Endodermal cell (in vitro differentiated cells): ENCODE measurements at regions not wholly inside any gene's neighbourhood (a gene's known extent, or its start where the extent isn't known, plus 50 kb on each side); places are given as distances from the start of the nearest gene placed in this dataset.
A peak's percentile ranks its signal among the peaks of the same experiment; 100 is the strongest.

Source experiments
- DNase-seq: peaks from one replicate; pipeline ENCODE4 v3.0.0-alpha.2; 2017
- H3K27ac ChIP-seq: 2 replicates; pipeline ENCODE4 v1.5.1; 2013; ENCODE audit warnings: mild to moderate bottlenecking, low read depth, low read length, moderate library complexity
- H3K27me3 ChIP-seq: 2 replicates; pipeline ENCODE4 v1.6.1; 2013; ENCODE audit warnings: mild to moderate bottlenecking, low read length, moderate library complexity; ENCODE audit not compliant: insufficient read depth, control insufficient read depth, poor library complexity, severe bottlenecking
- H3K36me3 ChIP-seq: 2 replicates; pipeline ENCODE4 v1.7.0; 2013; ENCODE audit warnings: mild to moderate bottlenecking, low read length, moderate library complexity; ENCODE audit not compliant: control insufficient read depth, insufficient read depth
- H3K4me1 ChIP-seq: one replicate; pipeline ENCODE4 v1.7.0; 2013; ENCODE audit warnings: low read length; ENCODE audit not compliant: control insufficient read depth, insufficient read depth
- H3K4me3 ChIP-seq: 2 replicates; pipeline ENCODE4 v1.5.1; 2013; ENCODE audit warnings: mild to moderate bottlenecking, low read length, moderate library complexity
- H3K9ac ChIP-seq: 2 replicates; pipeline ENCODE4 v1.6.1; 2013; ENCODE audit warnings: mild to moderate bottlenecking, low read length, moderate library complexity; ENCODE audit not compliant: poor library complexity, severe bottlenecking; ENCODE audit errors: extremely low read depth
- H3K9me3 ChIP-seq: 2 replicates; pipeline ENCODE4 v1.6.1; 2013; ENCODE audit warnings: mild to moderate bottlenecking, low read length, moderate library complexity; ENCODE audit not compliant: control insufficient read depth
- H3K27ac Mint-ChIP-seq: 2 replicates; pipeline ENCODE4 v1.8.0; 2020; ENCODE audit warnings: mixed read lengths
- H3K27me3 Mint-ChIP-seq: 2 replicates; pipeline ENCODE4 v1.8.0; 2021; ENCODE audit warnings: mild to moderate bottlenecking, mixed read lengths; ENCODE audit not compliant: insufficient read depth
- H3K36me3 Mint-ChIP-seq: 2 replicates; pipeline ENCODE4 v1.8.0; 2020; ENCODE audit warnings: low read depth, mixed read lengths
- H3K4me1 Mint-ChIP-seq: 2 replicates; pipeline ENCODE4 v1.8.0; 2020; ENCODE audit warnings: mixed read lengths
- H3K4me3 Mint-ChIP-seq: 2 replicates; pipeline ENCODE4 v1.8.0; 2020; ENCODE audit warnings: mild to moderate bottlenecking, moderate library complexity, mixed read lengths
- H3K9me3 Mint-ChIP-seq: 2 replicates; pipeline ENCODE4 v1.8.0; 2020; ENCODE audit warnings: mild to moderate bottlenecking, mixed read lengths
- CTCF ChIP-seq: fragments of 200-600 bp; sonication (generic); conservative IDR thresholded peaks from 2 replicates; pipeline ENCODE4 v1.5.0; 2021; ENCODE audit warnings: antibody characterized with exemption, mild to moderate bottlenecking
- WGBS, 2 experiments: methylation state at CpG; one replicate each; pipeline versions ENCODE4 v1.1.5 to v1.1.7; 2013; ENCODE audit warnings: missing lambda C conversion rate in 2 of 2, mixed read lengths in 1 of 2; ENCODE audit not compliant: insufficient coverage in 1 of 2, insufficient read length in 1 of 2; 5-methylcytosine and 5-hydroxymethylcytosine counted together

DNA sequence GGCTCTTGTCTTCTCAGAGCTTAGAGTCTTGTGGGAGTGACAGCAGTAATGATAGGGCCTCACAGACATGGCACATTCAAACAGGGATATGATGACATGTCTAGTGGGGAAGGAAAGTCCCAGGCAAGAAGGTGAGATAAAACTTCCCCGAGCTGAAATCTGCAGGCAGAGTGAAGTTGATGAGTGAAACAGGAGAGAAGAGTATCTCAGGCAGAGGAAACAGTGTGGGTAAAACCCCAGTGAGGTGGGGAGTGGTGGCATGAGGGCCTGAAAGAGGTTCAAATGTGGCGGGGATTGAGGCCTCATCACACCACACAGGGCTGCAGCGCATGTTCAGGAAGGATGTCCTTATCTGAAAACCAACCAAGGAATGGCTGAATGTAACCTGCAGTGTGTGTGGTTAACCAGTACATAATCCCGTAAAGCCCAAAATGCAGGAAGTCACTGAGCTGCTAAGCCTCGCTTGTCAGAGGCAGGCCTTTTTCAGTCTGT lies 153.8 kb upstream of the E2F8 start:
- Histone ChIP-seq H3K36me3 (no peaks in the 10 kb centered on the region), H3K4me1 (no peaks in the 10 kb centered on the region), H3K4me3 (no peak overlapping the region), H3K27me3 (no peaks in the 10 kb centered on the region), H3K9ac (no peak overlapping the region), H3K9me3 (no peaks in the 10 kb centered on the region), H3K27ac (no peak overlapping the region)
- Mint-ChIP-seq H3K4me1 (peaks cover 13% of the 10 kb centered on the region), H3K36me3 (no peaks in the 10 kb centered on the region), H3K27ac (no peak overlapping the region), H3K27me3 (no peaks in the 10 kb centered on the region), H3K4me3 (no peak overlapping the region), H3K9me3 (peaks cover 5% of the 10 kb centered on the region)
- TF ChIP-seq CTCF: no peak
- no peak for DNase-seq
- WGBS, 2 experiments: 95 to 98% methylated on average over 5 of the region's 5 CpGs

GRCh38 chr11:19393941-19394340 lies 153.2 kb upstream of the E2F8 start:
- 72 to 88% methylated on average over 1 of the region's 1 CpG for WGBS, 2 experiments
- no peak overlapping the region for H3K4me3 ChIP-seq
- peak; percentile 14 for DNase-seq
- H3K27ac ChIP-seq: no peak overlapping the region
- H3K9me3 Mint-ChIP-seq: peaks cover 5% of the 10 kb centered on the region
- no peaks in the 10 kb centered on the region for H3K36me3 ChIP-seq
- no peaks in the 10 kb centered on the region for H3K36me3 Mint-ChIP-seq
- no peaks in the 10 kb centered on the region for H3K27me3 ChIP-seq
- H3K4me3 Mint-ChIP-seq: no peak overlapping the region
- no peak for TF ChIP-seq CTCF
- no peak overlapping the region for H3K9ac ChIP-seq
- H3K4me1 Mint-ChIP-seq: peaks cover 13% of the 10 kb centered on the region
- H3K27me3 Mint-ChIP-seq: no peaks in the 10 kb centered on the region
- no peaks in the 10 kb centered on the region for H3K4me1 ChIP-seq
- no peaks in the 10 kb centered on the region for H3K9me3 ChIP-seq
- H3K27ac Mint-ChIP-seq: no peak overlapping the region

DNA sequence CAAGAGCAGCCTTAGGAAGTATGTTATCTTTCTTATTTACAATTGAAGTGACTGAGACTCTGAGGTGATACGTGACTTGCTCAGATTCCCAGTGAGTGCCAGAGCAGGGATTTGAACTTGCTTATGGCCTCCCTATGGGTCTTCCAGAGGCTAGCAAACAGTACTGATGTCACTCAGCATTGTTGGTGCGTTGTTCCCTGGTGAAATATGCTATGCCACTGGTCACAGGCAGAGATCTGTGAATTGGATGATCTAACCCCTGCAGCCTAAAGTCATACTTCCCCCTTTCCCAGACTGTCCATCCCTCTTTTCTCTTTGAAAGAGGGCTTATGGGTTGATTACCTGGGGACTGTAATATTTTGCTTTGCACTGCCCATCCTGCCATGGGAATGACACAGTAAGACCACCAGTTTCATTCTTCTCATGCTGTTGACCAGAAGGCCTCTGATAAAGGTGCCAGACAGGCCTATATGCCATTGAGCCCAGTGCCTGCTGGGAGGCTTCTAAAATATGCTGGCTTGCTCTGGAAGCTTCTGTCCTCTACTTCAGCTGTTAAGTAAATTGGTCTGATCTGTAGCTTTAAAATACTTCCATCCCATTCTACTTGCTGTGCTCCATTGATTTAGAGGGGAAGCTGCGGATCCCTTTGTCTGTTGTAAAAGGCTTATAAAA lies 152.2 kb upstream of the E2F8 start:
- H3K4me3 ChIP-seq: no peak overlapping the region
- H3K27me3 Mint-ChIP-seq: no peaks in the 10 kb centered on the region
- no peak overlapping the region for H3K9ac ChIP-seq
- 84 to 100% methylated on average over 2 of the region's 3 CpGs for WGBS, 2 experiments
- no peaks in the 10 kb centered on the region for H3K4me1 ChIP-seq
- H3K4me3 Mint-ChIP-seq: no peak overlapping the region
- TF ChIP-seq CTCF: no peak
- H3K4me1 Mint-ChIP-seq: peaks cover 13% of the 10 kb centered on the region
- H3K9me3 ChIP-seq: no peaks in the 10 kb centered on the region
- H3K27ac ChIP-seq: no peak overlapping the region
- H3K27me3 ChIP-seq: no peaks in the 10 kb centered on the region
- peak overlapping the region; percentile 63 for H3K27ac Mint-ChIP-seq
- H3K9me3 Mint-ChIP-seq: peaks cover 5% of the 10 kb centered on the region
- H3K36me3 Mint-ChIP-seq: no peaks in the 10 kb centered on the region
- no peaks in the 10 kb centered on the region for H3K36me3 ChIP-seq
- DNase-seq: peak; percentile 48
